ENCODE measurements at regions not wholly inside any gene's neighbourhood (a gene's known extent, or its start where the extent isn't known, plus 50 kb on each side); places are given as distances from the start of the nearest gene placed in this dataset.

DNA sequence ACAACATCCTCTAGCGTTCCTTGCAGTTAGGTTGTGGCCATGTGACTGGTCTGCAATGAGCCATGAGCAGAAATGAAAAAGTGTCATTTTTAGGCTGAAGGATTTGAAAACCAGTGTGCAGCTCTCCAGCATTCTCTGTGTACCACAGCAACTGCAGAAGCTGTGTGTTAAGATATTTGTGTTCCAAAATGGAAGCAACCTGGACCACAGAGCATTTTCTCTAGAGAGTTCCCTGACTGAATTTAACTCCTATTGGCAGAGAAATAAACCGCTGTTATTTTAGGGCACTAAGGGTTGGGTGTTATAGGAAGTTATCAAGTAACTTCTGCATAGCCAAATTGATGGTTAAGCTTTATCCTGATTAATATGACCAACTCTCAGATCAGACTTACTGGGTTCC lies 257.2 kb upstream of the THUMPD2 start:
- CTCF ChIA-PET = interaction anchor here (0.6 kb wide), 1 partner anchor 872 kb away, joined by 3 read pairs; no protein-coding TSS in a partner anchor
- no peak overlapping the region for H3K27ac ChIP-seq (ENCODE audit: extremely low read depth, low read depth, low read length)
- H3K4me3 ChIP-seq (ENCODE audit: low read depth, low read length) = no peak overlapping the region
- no peaks in the 10 kb centered on the region for H3K4me1 ChIP-seq (ENCODE audit: control insufficient read depth, insufficient read depth, low read length)
- POLR2A ChIA-PET = no interaction called here
- no peaks in the 10 kb centered on the region for H3K9me3 ChIP-seq (ENCODE audit: control insufficient read depth, insufficient read depth, low read depth, low read length)
- H3K36me3 ChIP-seq (ENCODE audit: control insufficient read depth in 2 of 2, insufficient read depth in 1 of 2, low read length in 2 of 2) = no peaks in the 10 kb centered on the region
- TF ChIP-seq MZF1 (tag by site-specific recombination; IDR thresholded peaks at IDR 0.05; ENCODE audit: borderline replicate concordance) (no peak), ZNF10 (tag by site-specific recombination; IDR thresholded peaks at IDR 0.05) (no peak), ZNF335 (tag by site-specific recombination; conservative IDR thresholded peaks at IDR 0.05) (no peak), ZNF48 (tag by site-specific recombination; IDR thresholded peaks at IDR 0.05) (no peak), ZNF157 (tag by site-specific recombination; IDR thresholded peaks at IDR 0.05) (no peak), ZNF292 (tag by site-specific recombination; IDR thresholded peaks at IDR 0.05; ENCODE audit: borderline replicate concordance, low read depth) (no peak), ZNF221 (tag by site-specific recombination; IDR thresholded peaks at IDR 0.05; ENCODE audit: borderline replicate concordance) (no peak), ZNF76 (tag by site-specific recombination; IDR thresholded peaks at IDR 0.05; ENCODE audit: borderline replicate concordance, low read depth) (no peak), ZNF747 (tag by site-specific recombination; IDR thresholded peaks at IDR 0.05) (no peak), ZNF426 (tag by site-specific recombination; IDR thresholded peaks at IDR 0.05) (no peak), MEIS1 (CRISPR knock-in tag; IDR thresholded peaks at IDR 0.05; ENCODE audit: borderline replicate concordance) (no peak), ZNF707 (tag by site-specific recombination; IDR thresholded peaks at IDR 0.05) (no peak)
- TF ChIP-seq, protein P1, sequence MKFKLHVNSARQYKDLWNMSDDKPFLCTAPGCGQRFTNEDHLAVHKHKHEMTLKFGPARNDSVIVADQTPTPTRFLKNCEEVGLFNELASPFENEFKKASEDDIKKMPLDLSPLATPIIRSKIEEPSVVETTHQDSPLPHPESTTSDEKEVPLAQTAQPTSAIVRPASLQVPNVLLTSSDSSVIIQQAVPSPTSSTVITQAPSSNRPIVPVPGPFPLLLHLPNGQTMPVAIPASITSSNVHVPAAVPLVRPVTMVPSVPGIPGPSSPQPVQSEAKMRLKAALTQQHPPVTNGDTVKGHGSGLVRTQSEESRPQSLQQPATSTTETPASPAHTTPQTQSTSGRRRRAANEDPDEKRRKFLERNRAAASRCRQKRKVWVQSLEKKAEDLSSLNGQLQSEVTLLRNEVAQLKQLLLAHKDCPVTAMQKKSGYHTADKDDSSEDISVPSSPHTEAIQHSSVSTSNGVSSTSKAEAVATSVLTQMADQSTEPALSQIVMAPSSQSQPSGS (tag by site-specific recombination; IDR thresholded peaks at IDR 0.05; ENCODE audit: low read depth) = no peak
- TF ChIP-seq, protein P2, sequence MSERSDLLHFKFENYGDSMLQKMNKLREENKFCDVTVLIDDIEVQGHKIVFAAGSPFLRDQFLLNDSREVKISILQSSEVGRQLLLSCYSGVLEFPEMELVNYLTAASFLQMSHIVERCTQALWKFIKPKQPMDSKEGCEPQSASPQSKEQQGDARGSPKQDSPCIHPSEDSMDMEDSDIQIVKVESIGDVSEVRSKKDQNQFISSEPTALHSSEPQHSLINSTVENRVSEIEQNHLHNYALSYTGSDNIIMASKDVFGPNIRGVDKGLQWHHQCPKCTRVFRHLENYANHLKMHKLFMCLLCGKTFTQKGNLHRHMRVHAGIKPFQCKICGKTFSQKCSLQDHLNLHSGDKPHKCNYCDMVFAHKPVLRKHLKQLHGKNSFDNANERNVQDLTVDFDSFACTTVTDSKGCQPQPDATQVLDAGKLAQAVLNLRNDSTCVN (tag by site-specific recombination; optimal IDR thresholded peaks at IDR 0.05) = no peak
- TF ChIP-seq, protein P3, sequence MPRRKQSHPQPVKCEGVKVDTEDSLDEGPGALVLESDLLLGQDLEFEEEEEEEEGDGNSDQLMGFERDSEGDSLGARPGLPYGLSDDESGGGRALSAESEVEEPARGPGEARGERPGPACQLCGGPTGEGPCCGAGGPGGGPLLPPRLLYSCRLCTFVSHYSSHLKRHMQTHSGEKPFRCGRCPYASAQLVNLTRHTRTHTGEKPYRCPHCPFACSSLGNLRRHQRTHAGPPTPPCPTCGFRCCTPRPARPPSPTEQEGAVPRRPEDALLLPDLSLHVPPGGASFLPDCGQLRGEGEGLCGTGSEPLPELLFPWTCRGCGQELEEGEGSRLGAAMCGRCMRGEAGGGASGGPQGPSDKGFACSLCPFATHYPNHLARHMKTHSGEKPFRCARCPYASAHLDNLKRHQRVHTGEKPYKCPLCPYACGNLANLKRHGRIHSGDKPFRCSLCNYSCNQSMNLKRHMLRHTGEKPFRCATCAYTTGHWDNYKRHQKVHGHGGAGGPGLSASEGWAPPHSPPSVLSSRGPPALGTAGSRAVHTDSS (tag by site-specific recombination; IDR thresholded peaks at IDR 0.05) = no peak

DNA sequence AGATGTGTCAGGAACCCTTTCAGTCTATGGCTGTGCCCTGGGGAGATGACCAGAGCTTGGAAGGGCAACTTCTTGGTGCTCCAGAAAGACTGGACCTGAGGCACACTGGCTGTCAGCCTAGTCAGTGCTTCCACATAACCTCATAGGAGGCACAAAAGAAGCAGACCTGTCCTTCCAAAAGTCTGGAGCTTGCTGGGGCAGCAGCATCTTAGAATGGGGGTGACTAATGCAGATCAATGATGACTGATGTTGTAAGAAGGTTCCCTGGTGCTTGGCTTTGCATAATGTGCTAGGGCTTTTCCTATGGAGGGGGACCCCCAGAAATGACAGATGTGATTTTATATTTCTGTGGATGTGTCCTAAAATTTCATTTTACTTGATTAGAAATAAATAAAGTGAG lies 255.7 kb upstream of the THUMPD2 start:
- CTCF ChIA-PET = no interaction called here
- Histone ChIP-seq H3K9me3 (ENCODE audit: control insufficient read depth, insufficient read depth, low read depth, low read length) (no peaks in the 10 kb centered on the region), H3K4me1 (ENCODE audit: control insufficient read depth, insufficient read depth, low read length) (no peaks in the 10 kb centered on the region), H3K36me3 (ENCODE audit: control insufficient read depth in 2 of 2, insufficient read depth in 1 of 2, low read length in 2 of 2) (no peaks in the 10 kb centered on the region), H3K27ac (ENCODE audit: extremely low read depth, low read depth, low read length) (no peak overlapping the region), H3K4me3 (ENCODE audit: low read depth, low read length) (no peak overlapping the region)
- POLR2A ChIA-PET = no interaction called here
- no peak for TF ChIP-seq ZNF174 (tag by site-specific recombination; IDR thresholded peaks at IDR 0.05)
- no peak for TF ChIP-seq ZNF133 (tag by site-specific recombination; IDR thresholded peaks at IDR 0.05)
- TF ChIP-seq WT1 (tag by site-specific recombination; IDR thresholded peaks at IDR 0.05) = no peak
- TF ChIP-seq ZFP37 (tag by site-specific recombination; IDR thresholded peaks at IDR 0.05) = no peak
- TF ChIP-seq ZNF394 (tag by site-specific recombination; IDR thresholded peaks at IDR 0.05; ENCODE audit: borderline replicate concordance) = no peak
- TF ChIP-seq, protein P4, sequence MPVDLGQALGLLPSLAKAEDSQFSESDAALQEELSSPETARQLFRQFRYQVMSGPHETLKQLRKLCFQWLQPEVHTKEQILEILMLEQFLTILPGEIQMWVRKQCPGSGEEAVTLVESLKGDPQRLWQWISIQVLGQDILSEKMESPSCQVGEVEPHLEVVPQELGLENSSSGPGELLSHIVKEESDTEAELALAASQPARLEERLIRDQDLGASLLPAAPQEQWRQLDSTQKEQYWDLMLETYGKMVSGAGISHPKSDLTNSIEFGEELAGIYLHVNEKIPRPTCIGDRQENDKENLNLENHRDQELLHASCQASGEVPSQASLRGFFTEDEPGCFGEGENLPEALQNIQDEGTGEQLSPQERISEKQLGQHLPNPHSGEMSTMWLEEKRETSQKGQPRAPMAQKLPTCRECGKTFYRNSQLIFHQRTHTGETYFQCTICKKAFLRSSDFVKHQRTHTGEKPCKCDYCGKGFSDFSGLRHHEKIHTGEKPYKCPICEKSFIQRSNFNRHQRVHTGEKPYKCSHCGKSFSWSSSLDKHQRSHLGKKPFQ (tag by site-specific recombination; IDR thresholded peaks at IDR 0.05) = no peak
- TF ChIP-seq ZBTB48 (tag by site-specific recombination; IDR thresholded peaks at IDR 0.05) = no peak
- TF ChIP-seq, protein P5, sequence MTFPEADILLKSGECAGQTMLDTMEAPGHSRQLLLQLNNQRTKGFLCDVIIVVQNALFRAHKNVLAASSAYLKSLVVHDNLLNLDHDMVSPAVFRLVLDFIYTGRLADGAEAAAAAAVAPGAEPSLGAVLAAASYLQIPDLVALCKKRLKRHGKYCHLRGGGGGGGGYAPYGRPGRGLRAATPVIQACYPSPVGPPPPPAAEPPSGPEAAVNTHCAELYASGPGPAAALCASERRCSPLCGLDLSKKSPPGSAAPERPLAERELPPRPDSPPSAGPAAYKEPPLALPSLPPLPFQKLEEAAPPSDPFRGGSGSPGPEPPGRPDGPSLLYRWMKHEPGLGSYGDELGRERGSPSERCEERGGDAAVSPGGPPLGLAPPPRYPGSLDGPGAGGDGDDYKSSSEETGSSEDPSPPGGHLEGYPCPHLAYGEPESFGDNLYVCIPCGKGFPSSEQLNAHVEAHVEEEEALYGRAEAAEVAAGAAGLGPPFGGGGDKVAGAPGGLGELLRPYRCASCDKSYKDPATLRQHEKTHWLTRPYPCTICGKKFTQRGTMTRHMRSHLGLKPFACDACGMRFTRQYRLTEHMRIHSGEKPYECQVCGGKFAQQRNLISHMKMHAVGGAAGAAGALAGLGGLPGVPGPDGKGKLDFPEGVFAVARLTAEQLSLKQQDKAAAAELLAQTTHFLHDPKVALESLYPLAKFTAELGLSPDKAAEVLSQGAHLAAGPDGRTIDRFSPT (tag by site-specific recombination; IDR thresholded peaks at IDR 0.05) = no peak
- TF ChIP-seq SALL2 (tag by site-specific recombination; IDR thresholded peaks at IDR 0.05; ENCODE audit: borderline replicate concordance) = no peak
- TF ChIP-seq, protein P6, sequence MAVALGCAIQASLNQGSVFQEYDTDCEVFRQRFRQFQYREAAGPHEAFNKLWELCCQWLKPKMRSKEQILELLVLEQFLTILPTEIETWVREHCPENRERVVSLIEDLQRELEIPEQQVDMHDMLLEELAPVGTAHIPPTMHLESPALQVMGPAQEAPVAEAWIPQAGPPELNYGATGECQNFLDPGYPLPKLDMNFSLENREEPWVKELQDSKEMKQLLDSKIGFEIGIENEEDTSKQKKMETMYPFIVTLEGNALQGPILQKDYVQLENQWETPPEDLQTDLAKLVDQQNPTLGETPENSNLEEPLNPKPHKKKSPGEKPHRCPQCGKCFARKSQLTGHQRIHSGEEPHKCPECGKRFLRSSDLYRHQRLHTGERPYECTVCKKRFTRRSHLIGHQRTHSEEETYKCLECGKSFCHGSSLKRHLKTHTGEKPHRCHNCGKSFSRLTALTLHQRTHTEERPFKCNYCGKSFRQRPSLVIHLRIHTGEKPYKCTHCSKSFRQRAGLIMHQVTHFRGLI (tag by site-specific recombination; IDR thresholded peaks at IDR 0.05) = no peak
- TF ChIP-seq, protein P7, sequence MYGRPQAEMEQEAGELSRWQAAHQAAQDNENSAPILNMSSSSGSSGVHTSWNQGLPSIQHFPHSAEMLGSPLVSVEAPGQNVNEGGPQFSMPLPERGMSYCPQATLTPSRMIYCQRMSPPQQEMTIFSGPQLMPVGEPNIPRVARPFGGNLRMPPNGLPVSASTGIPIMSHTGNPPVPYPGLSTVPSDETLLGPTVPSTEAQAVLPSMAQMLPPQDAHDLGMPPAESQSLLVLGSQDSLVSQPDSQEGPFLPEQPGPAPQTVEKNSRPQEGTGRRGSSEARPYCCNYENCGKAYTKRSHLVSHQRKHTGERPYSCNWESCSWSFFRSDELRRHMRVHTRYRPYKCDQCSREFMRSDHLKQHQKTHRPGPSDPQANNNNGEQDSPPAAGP (tag by site-specific recombination; IDR thresholded peaks at IDR 0.05) = no peak
